K562 (cell line): ENCODE measurements at regions not wholly inside any gene's neighbourhood (a gene's known extent, or its start where the extent isn't known, plus 50 kb on each side); places are given as distances from the start of the nearest gene placed in this dataset.

Experiments
- ELF2 ChIP-seq: fragments of 250-450 bp; sonication (Bioruptor Pico); IDR thresholded peaks from 2 replicates; pipeline ENCODE4 v1.5.0; 2021; ENCODE audit warnings: mild to moderate bottlenecking
- GATA2 ChIP-seq: sonication (generic); formaldehyde crosslinking; IDR thresholded peaks from 2 replicates; pipeline ENCODE4 v1.4.0; 2020; ENCODE audit warnings: mild to moderate bottlenecking, missing genetic modification reagents
- RBM17 ChIP-seq: fragments of 200-400 bp; formaldehyde crosslinking; IDR thresholded peaks from 2 replicates; pipeline ENCODE4 v1.6.1; 2017; ENCODE audit warnings: low read depth, mild to moderate bottlenecking, low read length, borderline replicate concordance
- RBM34 ChIP-seq: fragments of 200-400 bp; formaldehyde crosslinking; IDR thresholded peaks from 2 replicates; pipeline ENCODE4 v1.6.1; 2018; ENCODE audit warnings: low read length, borderline replicate concordance; ENCODE audit not compliant: insufficient read depth
- TAF9B ChIP-seq: fragments of 450-650 bp; IDR thresholded peaks from 2 replicates; pipeline ENCODE4 v1.6.1; 2018; ENCODE audit warnings: mild to moderate bottlenecking; ENCODE audit not compliant: partially characterized antibody
- ZNF134 ChIP-seq: fragments of 250-450 bp; sonication (Bioruptor Pico); conservative IDR thresholded peaks from 2 replicates; pipeline ENCODE4 v1.4.0; 2020
- ZNF830 ChIP-seq: fragments of 250-450 bp; sonication (Bioruptor Pico); IDR thresholded peaks from 2 replicates; pipeline ENCODE4 v1.5.0; 2021; ENCODE audit warnings: mild to moderate bottlenecking
- TF ChIP-seq, protein P1 (sequence below): sonication (generic); formaldehyde crosslinking; IDR thresholded peaks from 2 replicates; pipeline ENCODE4 v1.8.1; 2023; ENCODE audit warnings: mild to moderate bottlenecking, missing genetic modification reagents
- TF ChIP-seq, protein P2 (sequence below), 2 experiments: IDR thresholded peaks; 2 replicates each; pipeline ENCODE4 v1.6.1; 2012; ENCODE audit warnings: improper control_type of control experiment in 2 of 2, low read depth in 2 of 2, low read length in 2 of 2, borderline replicate concordance in 1 of 2
- TF ChIP-seq, protein P3 (sequence below): sonication (generic); formaldehyde crosslinking; IDR thresholded peaks from 2 replicates; pipeline ENCODE4 v1.8.1; 2022; ENCODE audit warnings: missing genetic modification reagents

DNA sequence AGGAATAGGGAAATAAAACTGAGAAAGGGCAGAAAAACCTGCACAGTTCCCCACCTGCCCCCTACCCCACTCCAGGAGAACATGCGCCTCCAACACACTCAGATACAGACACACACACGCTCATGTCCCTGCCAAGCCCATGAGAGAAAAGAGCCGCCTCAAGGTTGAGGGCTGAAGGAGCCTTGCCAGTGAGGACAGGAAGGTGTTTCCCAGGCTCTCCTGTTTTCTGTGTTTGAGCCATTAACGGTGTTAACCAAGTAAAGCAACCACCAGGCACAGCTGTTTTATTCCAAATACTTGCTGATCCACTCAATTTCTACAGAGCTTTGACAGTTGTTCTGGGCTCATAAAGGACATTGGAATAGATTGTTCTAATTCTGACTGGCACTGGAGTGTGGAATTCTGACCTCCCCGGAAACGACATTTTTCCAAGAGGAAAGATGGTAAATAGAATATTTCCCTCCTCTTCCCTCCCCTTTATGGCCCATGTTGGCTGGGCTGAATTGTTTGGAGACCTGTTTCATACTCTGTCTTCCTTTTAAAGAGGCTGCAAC is 238.0 kb downstream of the DMAC1 start (continued):
- TF ChIP-seq, protein P1, sequence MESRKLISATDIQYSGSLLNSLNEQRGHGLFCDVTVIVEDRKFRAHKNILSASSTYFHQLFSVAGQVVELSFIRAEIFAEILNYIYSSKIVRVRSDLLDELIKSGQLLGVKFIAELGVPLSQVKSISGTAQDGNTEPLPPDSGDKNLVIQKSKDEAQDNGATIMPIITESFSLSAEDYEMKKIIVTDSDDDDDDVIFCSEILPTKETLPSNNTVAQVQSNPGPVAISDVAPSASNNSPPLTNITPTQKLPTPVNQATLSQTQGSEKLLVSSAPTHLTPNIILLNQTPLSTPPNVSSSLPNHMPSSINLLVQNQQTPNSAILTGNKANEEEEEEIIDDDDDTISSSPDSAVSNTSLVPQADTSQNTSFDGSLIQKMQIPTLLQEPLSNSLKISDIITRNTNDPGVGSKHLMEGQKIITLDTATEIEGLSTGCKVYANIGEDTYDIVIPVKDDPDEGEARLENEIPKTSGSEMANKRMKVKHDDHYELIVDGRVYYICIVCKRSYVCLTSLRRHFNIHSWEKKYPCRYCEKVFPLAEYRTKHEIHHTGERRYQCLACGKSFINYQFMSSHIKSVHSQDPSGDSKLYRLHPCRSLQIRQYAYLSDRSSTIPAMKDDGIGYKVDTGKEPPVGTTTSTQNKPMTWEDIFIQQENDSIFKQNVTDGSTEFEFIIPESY (CRISPR knock-in tag), result no peak
- TF ChIP-seq ELF2 (CRISPR knock-in tag) (no peak), TAF9B (no peak), ZNF134 (CRISPR knock-in tag) (no peak), GATA2 (CRISPR knock-in tag) (no peak), RBM17 (no peak), RBM34 (no peak), ZNF830 (CRISPR knock-in tag) (no peak)
- TF ChIP-seq, protein P2, sequence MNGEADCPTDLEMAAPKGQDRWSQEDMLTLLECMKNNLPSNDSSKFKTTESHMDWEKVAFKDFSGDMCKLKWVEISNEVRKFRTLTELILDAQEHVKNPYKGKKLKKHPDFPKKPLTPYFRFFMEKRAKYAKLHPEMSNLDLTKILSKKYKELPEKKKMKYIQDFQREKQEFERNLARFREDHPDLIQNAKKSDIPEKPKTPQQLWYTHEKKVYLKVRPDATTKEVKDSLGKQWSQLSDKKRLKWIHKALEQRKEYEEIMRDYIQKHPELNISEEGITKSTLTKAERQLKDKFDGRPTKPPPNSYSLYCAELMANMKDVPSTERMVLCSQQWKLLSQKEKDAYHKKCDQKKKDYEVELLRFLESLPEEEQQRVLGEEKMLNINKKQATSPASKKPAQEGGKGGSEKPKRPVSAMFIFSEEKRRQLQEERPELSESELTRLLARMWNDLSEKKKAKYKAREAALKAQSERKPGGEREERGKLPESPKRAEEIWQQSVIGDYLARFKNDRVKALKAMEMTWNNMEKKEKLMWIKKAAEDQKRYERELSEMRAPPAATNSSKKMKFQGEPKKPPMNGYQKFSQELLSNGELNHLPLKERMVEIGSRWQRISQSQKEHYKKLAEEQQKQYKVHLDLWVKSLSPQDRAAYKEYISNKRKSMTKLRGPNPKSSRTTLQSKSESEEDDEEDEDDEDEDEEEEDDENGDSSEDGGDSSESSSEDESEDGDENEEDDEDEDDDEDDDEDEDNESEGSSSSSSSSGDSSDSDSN (IDR thresholded peaks at IDR 0.05; ENCODE audit: borderline replicate concordance in 1 of 2, low read depth in 2 of 2, low read length in 2 of 2), result no peak
- TF ChIP-seq, protein P3, sequence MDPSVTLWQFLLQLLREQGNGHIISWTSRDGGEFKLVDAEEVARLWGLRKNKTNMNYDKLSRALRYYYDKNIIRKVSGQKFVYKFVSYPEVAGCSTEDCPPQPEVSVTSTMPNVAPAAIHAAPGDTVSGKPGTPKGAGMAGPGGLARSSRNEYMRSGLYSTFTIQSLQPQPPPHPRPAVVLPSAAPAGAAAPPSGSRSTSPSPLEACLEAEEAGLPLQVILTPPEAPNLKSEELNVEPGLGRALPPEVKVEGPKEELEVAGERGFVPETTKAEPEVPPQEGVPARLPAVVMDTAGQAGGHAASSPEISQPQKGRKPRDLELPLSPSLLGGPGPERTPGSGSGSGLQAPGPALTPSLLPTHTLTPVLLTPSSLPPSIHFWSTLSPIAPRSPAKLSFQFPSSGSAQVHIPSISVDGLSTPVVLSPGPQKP (CRISPR knock-in tag), result no peak
